ENCODE measurements at regions not wholly inside any gene's neighbourhood (a gene's known extent, or its start where the extent isn't known, plus 50 kb on each side); places are given as distances from the start of the nearest gene placed in this dataset.

GRCh38 chr6:23927935-23928334, 198.1 kb upstream of the NRSN1 start:
- DNase-seq = no peak

More at GRCh38 chr6:23927935-23928334, 198.1 kb upstream of the NRSN1 start:
- H3K14ac ChIP-seq (replicated peaks; ENCODE audit: low read depth, low read length) = no peak overlapping the region
- H3K79me1 ChIP-seq (ENCODE audit: low read depth in 1 of 2, low read length in 2 of 2) = no peaks in the 10 kb centered on the region
- H4K20me1 ChIP-seq (ENCODE audit: insufficient read depth, low read length) = no peaks in the 10 kb centered on the region
- H2BK15ac ChIP-seq (ENCODE audit: low read depth, low read length) = no peak overlapping the region
- no peak overlapping the region for H2BK120ac ChIP-seq (ENCODE audit: low read depth, low read length)
- WGBS, 2 experiments (ENCODE audit: extremely low coverage in 2 of 2, insufficient read length in 1 of 2) = no CpG with 5 or more reads among the region's 1 CpG
- no peak for ATAC-seq (ENCODE audit: low read depth)
- no TSS peak for BruUV-seq (replicated peaks)
- H3K4ac ChIP-seq (ENCODE audit: low read depth, low read length) = no peak overlapping the region
- H3K36me3 ChIP-seq (ENCODE audit: control insufficient read depth, insufficient read depth, low read length) = no peaks in the 10 kb centered on the region
- no peak overlapping the region for H3K18ac ChIP-seq (ENCODE audit: low read depth, low read length)
- no peak overlapping the region for H3K27ac ChIP-seq (ENCODE audit: insufficient read depth, low read length)
- H3K4me2 ChIP-seq (ENCODE audit: low read depth, low read length) = no peak overlapping the region
- H3K56ac ChIP-seq (ENCODE audit: extremely low read depth, insufficient read depth, low read length) = no peak overlapping the region
- H4K91ac ChIP-seq (ENCODE audit: insufficient read depth, low read depth, low read length) = no peak overlapping the region
- CTCF ChIA-PET = no interaction called here
- H3K4me3 ChIP-seq (ENCODE audit: insufficient read depth, low read depth, low read length) = no peak overlapping the region
- no peak overlapping the region for H3K9ac ChIP-seq (ENCODE audit: low read depth, low read length)
- H3K4me1 ChIP-seq (ENCODE audit: control insufficient read depth, insufficient read depth, low read length) = no peaks in the 10 kb centered on the region
- peaks cover 18% of the 10 kb centered on the region for H3K9me3 ChIP-seq (ENCODE audit: control insufficient read depth, insufficient read depth, low read length)
- H2AFZ ChIP-seq (replicated peaks; ENCODE audit: low read length, poor library complexity) = no peak overlapping the region
- no peak overlapping the region for H4K8ac ChIP-seq (ENCODE audit: low read depth in 2 of 2, low read length in 2 of 2)
- H3K27me3 ChIP-seq (ENCODE audit: control insufficient read depth, insufficient read depth, low read length) = no peaks in the 10 kb centered on the region
- dilution Hi-C loops (cut with HindIII; ENCODE audit: low sequenced_read_pairs, unreplicated experiment) (no loop called here), intact Hi-C loops (cut with micrococcal nuclease) (no loop called here), in situ Hi-C loops (cut with MboI; ENCODE audit: low sequenced_read_pairs) (no loop called here)
- POLR2A ChIA-PET (ENCODE audit: unreplicated experiment) = no interaction called here
- H4K5ac ChIP-seq (ENCODE audit: low read depth, low read length) = no peak overlapping the region
- H2AK9ac ChIP-seq (replicated peaks; ENCODE audit: low read depth, low read length, poor library complexity) = no peak overlapping the region
- no peak overlapping the region for H2AK5ac ChIP-seq (ENCODE audit: low read depth, low read length)
- no peak overlapping the region for H2BK20ac ChIP-seq (ENCODE audit: low read depth, low read length)
- TF ChIP-seq MXI1 (IDR thresholded peaks at IDR 0.05; ENCODE audit: borderline replicate concordance, low read depth, low read length) (no peak), MAFK (IDR thresholded peaks at IDR 0.05; ENCODE audit: low read depth, low read length) (no peak)
- H3K23ac ChIP-seq (ENCODE audit: low read depth, low read length) = no peak overlapping the region
- no peaks in the 10 kb centered on the region for H3K9me1 ChIP-seq (ENCODE audit: insufficient read depth, low read length)
- no peak overlapping the region for H2BK5ac ChIP-seq (ENCODE audit: low read depth, low read length, poor library complexity, severe bottlenecking)
